Activated CD4-positive, alpha-beta T cell treated with anti-CD3 and anti-CD28 coated beads for 36 hours (primary cell): ENCODE measurements at regions not wholly inside any gene's neighbourhood (a gene's known extent, or its start where the extent isn't known, plus 50 kb on each side); places are given as distances from the start of the nearest gene placed in this dataset.

Experiments used
- ATAC-seq: fragments of 200-7000 bp; cut with Tn5 transposase; one replicate; pipeline ENCODE4 v1.10.0; 2021; ENCODE audit warnings: mild to moderate bottlenecking, moderate library complexity
- CTCF ChIA-PET: fragments of 350-600 bp; sonication (Branson Sonifier 250); formaldehyde crosslinking; loops from one replicate; lab custom pipeline; 2021; ENCODE audit warnings: antibody characterized with exemption; lab: Charles Lee
- POLR2A ChIA-PET: fragments of 350-600 bp; sonication (Branson Sonifier 250); formaldehyde crosslinking; loops from one replicate; lab custom pipeline; 2021; ENCODE audit warnings: antibody characterized with exemption, inconsistent platforms; lab: Charles Lee
- DNase-seq: peaks from one replicate; pipeline ENCODE4 v3.0.0-alpha.2; 2020
- H3K27ac Mint-ChIP-seq: one replicate; pipeline ENCODE4 v1.8.0; 2021; ENCODE audit warnings: mixed read lengths
- H3K27me3 Mint-ChIP-seq: one replicate; pipeline ENCODE4 v1.8.0; 2021; ENCODE audit warnings: mixed read lengths
- H3K36me3 Mint-ChIP-seq: one replicate; pipeline ENCODE4 v1.8.0; 2021; ENCODE audit warnings: low read depth, mixed read lengths
- H3K4me1 Mint-ChIP-seq: one replicate; pipeline ENCODE4 v1.8.0; 2021; ENCODE audit warnings: mixed read lengths
- H3K4me3 Mint-ChIP-seq: one replicate; pipeline ENCODE4 v1.8.0; 2021; ENCODE audit warnings: mild to moderate bottlenecking, moderate library complexity, mixed read lengths
- H3K9me3 Mint-ChIP-seq: one replicate; pipeline ENCODE4 v1.8.0; 2021; ENCODE audit warnings: low read depth, mixed read lengths
- intact Hi-C, 2 experiments: fragments of 100-400 bp; cut with DNase I in 1 of 2; cut with micrococcal nuclease in 1 of 2; formaldehyde crosslinking; loops; one replicate each; pipeline versions ENCODE4 v1.14.2 to v1.15.1; 2022 to 2024; cut with DNase I, micrococcal nuclease

- Mint-ChIP-seq H3K4me1 (no peaks in the 10 kb centered on the region), H3K27ac (no peak overlapping the region), H3K27me3 (no peaks in the 10 kb centered on the region), H3K36me3 (no peaks in the 10 kb centered on the region), H3K4me3 (no peak overlapping the region), H3K9me3 (no peaks in the 10 kb centered on the region)
- no peak for ATAC-seq
- ChIA-PET CTCF (no interaction called here), POLR2A (no interaction called here)
- intact Hi-C loops = no loop called here
- no peak for DNase-seq
These were observed 297.4 kb downstream of the ANKRD50 start for GRCh38 chr4:124415146-124415545.

GRCh38 chr4:124417371-124417770 lies 295.2 kb downstream of the ANKRD50 start:
- CTCF ChIA-PET = interaction anchor here (1.2 kb wide), 1 partner anchor 19 kb away, joined by 3 read pairs; no protein-coding TSS in a partner anchor
- ATAC-seq (no peak), DNase-seq (no peak)

GRCh38 chr4:124420166-124420695 lies 292.3 kb downstream of the ANKRD50 start:
- ChIA-PET CTCF (no interaction called here), POLR2A (no interaction called here)
- Mint-ChIP-seq H3K4me1 (no peaks in the 10 kb centered on the region), H3K4me3 (no peak overlapping the region), H3K9me3 (no peaks in the 10 kb centered on the region), H3K36me3 (no peaks in the 10 kb centered on the region), H3K27ac (no peak overlapping the region), H3K27me3 (no peaks in the 10 kb centered on the region)
- ATAC-seq (no peak), DNase-seq (no peak)
- intact Hi-C loops = no loop called here

More at GRCh38 chr4:124417371-124417770, 295.2 kb downstream of the ANKRD50 start:
- POLR2A ChIA-PET = no interaction called here
- no peak overlapping the region for H3K4me3 Mint-ChIP-seq
- intact Hi-C loops = no loop called here
- no peaks in the 10 kb centered on the region for H3K9me3 Mint-ChIP-seq
- no peaks in the 10 kb centered on the region for H3K36me3 Mint-ChIP-seq
- H3K27me3 Mint-ChIP-seq = no peaks in the 10 kb centered on the region
- no peaks in the 10 kb centered on the region for H3K4me1 Mint-ChIP-seq
- no peak overlapping the region for H3K27ac Mint-ChIP-seq

GRCh38 chr4:124423160-124423559 lies 289.4 kb downstream of the ANKRD50 start:
- CTCF ChIA-PET = no interaction called here
- Mint-ChIP-seq H3K27me3 (no peaks in the 10 kb centered on the region), H3K4me3 (no peak overlapping the region), H3K36me3 (no peaks in the 10 kb centered on the region), H3K27ac (no peak overlapping the region), H3K4me1 (no peaks in the 10 kb centered on the region), H3K9me3 (no peaks in the 10 kb centered on the region)
- intact Hi-C loops = no loop called here
- POLR2A ChIA-PET = no interaction called here
- DNase-seq (no peak), ATAC-seq (no peak)

GRCh38 chr4:124426279-124426678 lies 286.3 kb downstream of the ANKRD50 start:
- Mint-ChIP-seq H3K27me3 (no peaks in the 10 kb centered on the region), H3K4me3 (no peak overlapping the region)
- ATAC-seq = no peak

GRCh38 chr4:124427095-124427767 lies 285.3 kb downstream of the ANKRD50 start:
- intact Hi-C loops = no loop called here

More at GRCh38 chr4:124426279-124426678, 286.3 kb downstream of the ANKRD50 start:
- CTCF ChIA-PET = no interaction called here
- no peak for DNase-seq
- Mint-ChIP-seq H3K9me3 (no peaks in the 10 kb centered on the region), H3K27ac (no peak overlapping the region), H3K4me1 (no peaks in the 10 kb centered on the region), H3K36me3 (no peaks in the 10 kb centered on the region)
- intact Hi-C loops = no loop called here
- POLR2A ChIA-PET = no interaction called here

GRCh38 chr4:124428648-124429047 lies 283.9 kb downstream of the ANKRD50 start:
- Mint-ChIP-seq H3K4me1 (no peaks in the 10 kb centered on the region), H3K36me3 (no peaks in the 10 kb centered on the region), H3K27me3 (no peaks in the 10 kb centered on the region), H3K4me3 (no peak overlapping the region), H3K27ac (no peak overlapping the region), H3K9me3 (no peaks in the 10 kb centered on the region)
- ATAC-seq (no peak), DNase-seq (no peak)
- CTCF ChIA-PET = no interaction called here
- POLR2A ChIA-PET = no interaction called here
- intact Hi-C loops = no loop called here

More at GRCh38 chr4:124427095-124427767, 285.3 kb downstream of the ANKRD50 start:
- ChIA-PET CTCF (interaction anchor here (0.5 to 0.7 kb wide), 3 partner anchors 9 to 22 kb away, joined by 3 read pairs; no protein-coding TSS in a partner anchor), POLR2A (no interaction called here)
- no peak for ATAC-seq
- no peak overlapping the region for H3K4me3 Mint-ChIP-seq
- no peaks in the 10 kb centered on the region for H3K9me3 Mint-ChIP-seq
- no peaks in the 10 kb centered on the region for H3K36me3 Mint-ChIP-seq
- H3K27me3 Mint-ChIP-seq = no peaks in the 10 kb centered on the region
- H3K4me1 Mint-ChIP-seq = no peaks in the 10 kb centered on the region
- H3K27ac Mint-ChIP-seq = no peak overlapping the region
- no peak for DNase-seq

- no peak for DNase-seq
- Mint-ChIP-seq H3K4me1 (no peaks in the 10 kb centered on the region), H3K9me3 (no peaks in the 10 kb centered on the region), H3K36me3 (no peaks in the 10 kb centered on the region), H3K27me3 (no peaks in the 10 kb centered on the region), H3K27ac (no peak overlapping the region), H3K4me3 (no peak overlapping the region)
- ChIA-PET CTCF (no interaction called here), POLR2A (no interaction called here)
- no peak for ATAC-seq
- intact Hi-C loops = no loop called here
These were observed 282.7 kb downstream of the ANKRD50 start for GRCh38 chr4:124429746-124430250.

- no peak for ATAC-seq
- intact Hi-C loops = no loop called here
These were observed 280.8 kb downstream of the ANKRD50 start for GRCh38 chr4:124431653-124432192.

GRCh38 chr4:124432500-124432899 lies 280.0 kb downstream of the ANKRD50 start:
- DNase-seq (no peak), ATAC-seq (no peak)
- no peaks in the 10 kb centered on the region for H3K9me3 Mint-ChIP-seq
- POLR2A ChIA-PET = no interaction called here
- H3K4me1 Mint-ChIP-seq = no peaks in the 10 kb centered on the region
- intact Hi-C loops = no loop called here
- no peak overlapping the region for H3K4me3 Mint-ChIP-seq
- H3K27me3 Mint-ChIP-seq = no peaks in the 10 kb centered on the region
- CTCF ChIA-PET = no interaction called here
- H3K36me3 Mint-ChIP-seq = no peaks in the 10 kb centered on the region
- H3K27ac Mint-ChIP-seq = no peak overlapping the region

More at GRCh38 chr4:124431653-124432192, 280.8 kb downstream of the ANKRD50 start:
- Mint-ChIP-seq H3K27me3 (no peaks in the 10 kb centered on the region), H3K4me3 (no peak overlapping the region), H3K36me3 (no peaks in the 10 kb centered on the region), H3K27ac (no peak overlapping the region), H3K4me1 (no peaks in the 10 kb centered on the region), H3K9me3 (no peaks in the 10 kb centered on the region)
- CTCF ChIA-PET = no interaction called here
- POLR2A ChIA-PET = no interaction called here
- no peak for DNase-seq

- no peak for DNase-seq
- Mint-ChIP-seq H3K9me3 (no peaks in the 10 kb centered on the region), H3K36me3 (no peaks in the 10 kb centered on the region), H3K4me3 (no peak overlapping the region), H3K4me1 (no peaks in the 10 kb centered on the region), H3K27me3 (no peaks in the 10 kb centered on the region), H3K27ac (no peak overlapping the region)
- ChIA-PET POLR2A (no interaction called here), CTCF (no interaction called here)
- intact Hi-C loops = no loop called here
- ATAC-seq = no peak
These were observed 279.5 kb downstream of the ANKRD50 start for GRCh38 chr4:124433044-124433443.

GRCh38 chr4:124433500-124433899 lies 279.0 kb downstream of the ANKRD50 start:
- CTCF ChIA-PET = no interaction called here
- Mint-ChIP-seq H3K9me3 (no peaks in the 10 kb centered on the region), H3K36me3 (no peaks in the 10 kb centered on the region), H3K27ac (no peak overlapping the region), H3K27me3 (no peaks in the 10 kb centered on the region), H3K4me3 (no peak overlapping the region), H3K4me1 (no peaks in the 10 kb centered on the region)
- no peak for ATAC-seq
- POLR2A ChIA-PET = no interaction called here
- intact Hi-C loops = no loop called here
- DNase-seq = no peak
